Spleen (tissue), 11 donors: ENCODE measurements at regions not wholly inside any gene's neighbourhood (a gene's known extent, or its start where the extent isn't known, plus 50 kb on each side); places are given as distances from the start of the nearest gene placed in this dataset.

Source experiments
- DNase-seq: peaks from one replicate; pipeline ENCODE4 v3.0.0-alpha.2; 2020
- H3K27ac ChIP-seq, 8 donors: fragments of 200-600 bp; sonication (generic) in 7 of 8; 1 replicate in 4 of 8; 2 replicates in 4 of 8; pipeline versions ENCODE4 v1.5.0 to v1.8.0; 2016 to 2021; ENCODE audit warnings: inconsistent platforms in 4 of 8, mild to moderate bottlenecking in 4 of 8, moderate library complexity in 1 of 8
- H3K27me3 ChIP-seq, 7 donors: fragments of 200-600 bp; sonication (generic) in 6 of 7; replicated peaks in 1 of 7; 1 replicate in 4 of 7; 2 replicates in 3 of 7; pipeline versions ENCODE4 v1.5.0 to v1.8.0; 2016 to 2021; ENCODE audit warnings: inconsistent platforms in 3 of 7, mild to moderate bottlenecking in 1 of 7
- H3K36me3 ChIP-seq, 6 donors: fragments of 200-600 bp; sonication (generic) in 5 of 6; 1 replicate in 4 of 6; 2 replicates in 2 of 6; pipeline versions ENCODE4 v1.5.0 to v1.8.0; 2016 to 2021; ENCODE audit warnings: inconsistent platforms in 2 of 6
- H3K4me1 ChIP-seq, 6 donors: fragments of 200-600 bp; sonication (generic) in 5 of 6; 1 replicate in 3 of 6; 2 replicates in 3 of 6; pipeline versions ENCODE4 v1.5.0 to v1.8.0; 2016 to 2021; ENCODE audit warnings: inconsistent platforms in 3 of 6
- H3K4me3 ChIP-seq, 8 donors: fragments of 200-600 bp; sonication (generic) in 7 of 8; 1 replicate in 4 of 8; 2 replicates in 4 of 8; pipeline versions ENCODE4 v1.5.0 to v1.8.0; 2016 to 2021; ENCODE audit warnings: inconsistent platforms in 4 of 8, mild to moderate bottlenecking in 4 of 8, moderate library complexity in 2 of 8
- H3K9me3 ChIP-seq, 8 donors: fragments of 200-600 bp; sonication (generic) in 7 of 8; 1 replicate in 4 of 8; 2 replicates in 4 of 8; pipeline versions ENCODE4 v1.5.0 to v1.8.0; 2016 to 2021; ENCODE audit warnings: inconsistent platforms in 4 of 8
- POLR2A ChIP-seq, 3 donors: fragments of 450-650 bp; IDR thresholded peaks; one replicate each; pipeline ENCODE4 v1.5.1; 2017; ENCODE audit warnings: antibody characterized with exemption in 3 of 3, mild to moderate bottlenecking in 1 of 3
- POLR2AphosphoS5 ChIP-seq, 3 donors: sonication (generic); formaldehyde crosslinking; IDR thresholded peaks; one replicate each; pipeline ENCODE4 v1.5.1; 2017; ENCODE audit warnings: antibody characterized with exemption in 3 of 3
- WGBS, 5 donors: extraction: QIAGEN DNeasy Blood & Tissue Kit in 3 of 5; methylation state at CpG; one replicate each; pipeline versions ENCODE4 v1.1.5 to v1.1.7; 2013 to 2018; 5-methylcytosine and 5-hydroxymethylcytosine counted together
- intact Hi-C: fragments of 100-400 bp; cut with DNase I; formaldehyde crosslinking; loops from one replicate; pipeline ENCODE4 v1.15.0; 2023; ENCODE audit warnings: low total_unique reads
- TF ChIP-seq, protein P1 (sequence below), 11 experiments: fragments of 200-600 bp in 7 of 11; fragments of 450-650 bp in 4 of 11; sonication (generic) in 4 of 11; IDR thresholded peaks in 8 of 11; conservative IDR thresholded peaks in 3 of 11; 1 replicate in 7 of 11; 2 replicates in 4 of 11; pipeline versions ENCODE4 v1.4.0 to v1.8.0; 2016 to 2021; ENCODE audit warnings: antibody characterized with exemption in 11 of 11, inconsistent platforms in 4 of 11, mild to moderate bottlenecking in 1 of 11
- donor health status: healthy with polysubstance abuse.
- donor health status: DM: no; HTN: no; CAD: no; lungs with moderate emphysema.
- donor health status: DM: no; HTN: no; CAD: no.
- donor health status: Bipolar disorder and iron deficiency.
- donor health status: healthy.
- donor health status: DM: no; HTN: no; CAD: no.
- donor health status: DM: yes; HTN: yes; CAD: no.

DNA sequence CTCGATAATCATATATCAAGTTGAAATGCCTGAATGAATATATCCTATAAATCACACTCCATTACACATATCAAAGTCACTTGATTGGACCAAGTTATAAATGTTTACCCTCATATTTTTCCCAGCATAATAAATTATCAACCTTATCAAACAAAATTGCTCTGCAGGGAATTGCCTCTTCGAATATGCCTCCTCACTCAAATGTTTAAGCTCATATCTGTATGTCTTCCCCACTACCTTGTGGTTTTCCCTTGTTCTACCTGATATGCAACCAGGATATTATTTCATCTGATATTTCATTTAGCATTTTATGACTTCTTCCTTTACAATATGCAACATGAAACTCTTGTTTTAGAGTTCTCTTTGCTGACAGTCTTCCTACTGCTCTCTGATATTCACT, 226.4 kb downstream of the RASSF9 start:
- 62 to 74% (median 65%) methylated on average over 2 of the region's 2 CpGs for WGBS, 5 donors
- H3K4me1 ChIP-seq = no peaks in the 10 kb centered on the region
- no peak for TF ChIP-seq POLR2A (IDR thresholded peaks at IDR 0.05)
- no peak for TF ChIP-seq POLR2AphosphoS5 (IDR thresholded peaks at IDR 0.05)
- TF ChIP-seq, protein P1, sequence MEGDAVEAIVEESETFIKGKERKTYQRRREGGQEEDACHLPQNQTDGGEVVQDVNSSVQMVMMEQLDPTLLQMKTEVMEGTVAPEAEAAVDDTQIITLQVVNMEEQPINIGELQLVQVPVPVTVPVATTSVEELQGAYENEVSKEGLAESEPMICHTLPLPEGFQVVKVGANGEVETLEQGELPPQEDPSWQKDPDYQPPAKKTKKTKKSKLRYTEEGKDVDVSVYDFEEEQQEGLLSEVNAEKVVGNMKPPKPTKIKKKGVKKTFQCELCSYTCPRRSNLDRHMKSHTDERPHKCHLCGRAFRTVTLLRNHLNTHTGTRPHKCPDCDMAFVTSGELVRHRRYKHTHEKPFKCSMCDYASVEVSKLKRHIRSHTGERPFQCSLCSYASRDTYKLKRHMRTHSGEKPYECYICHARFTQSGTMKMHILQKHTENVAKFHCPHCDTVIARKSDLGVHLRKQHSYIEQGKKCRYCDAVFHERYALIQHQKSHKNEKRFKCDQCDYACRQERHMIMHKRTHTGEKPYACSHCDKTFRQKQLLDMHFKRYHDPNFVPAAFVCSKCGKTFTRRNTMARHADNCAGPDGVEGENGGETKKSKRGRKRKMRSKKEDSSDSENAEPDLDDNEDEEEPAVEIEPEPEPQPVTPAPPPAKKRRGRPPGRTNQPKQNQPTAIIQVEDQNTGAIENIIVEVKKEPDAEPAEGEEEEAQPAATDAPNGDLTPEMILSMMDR (IDR thresholded peaks at IDR 0.05 in 8 of 11, conservative IDR thresholded peaks at IDR 0.05 in 3 of 11) = no peak

DNA sequence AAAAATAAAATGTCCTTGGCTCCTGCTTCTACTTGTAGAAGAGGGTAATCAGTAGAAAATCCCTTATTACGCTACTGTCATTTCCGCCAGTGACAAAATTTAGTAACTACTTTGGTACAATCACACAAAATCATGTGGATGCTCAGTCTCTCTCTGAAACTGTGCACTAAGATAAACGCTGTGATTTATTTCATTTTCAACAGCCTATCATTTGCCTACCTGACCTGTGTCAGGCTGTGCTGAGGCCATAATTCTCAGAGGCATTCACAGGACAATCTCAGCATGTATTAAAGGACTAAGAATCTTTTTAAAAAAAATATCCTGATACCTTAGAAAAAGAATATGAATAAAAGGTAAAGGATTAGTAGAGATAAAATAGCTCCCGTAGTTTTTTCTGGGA, 226.0 kb downstream of the RASSF9 start:
- 83 to 95% (median 88%) methylated on average over 4 of the region's 4 CpGs for WGBS, 5 donors
- TF ChIP-seq POLR2A (IDR thresholded peaks at IDR 0.05) (no peak), POLR2AphosphoS5 (IDR thresholded peaks at IDR 0.05) (no peak)
- TF ChIP-seq, protein P1 (IDR thresholded peaks at IDR 0.05 in 8 of 11, conservative IDR thresholded peaks at IDR 0.05 in 3 of 11) = no peak
- H3K36me3 ChIP-seq = no peaks in the 10 kb centered on the region
- H3K9me3 ChIP-seq = peaks cover 0 to 13% (median 6%) of the 10 kb centered on the region in 8 donors
- H3K4me1 ChIP-seq = no peaks in the 10 kb centered on the region
- H3K27ac ChIP-seq = no peak overlapping the region
- DNase-seq = no peak
- intact Hi-C loops = no loop called here
- no peaks in the 10 kb centered on the region for H3K27me3 ChIP-seq
- no peak overlapping the region for H3K4me3 ChIP-seq

More for the DNA sequence above, 226.4 kb downstream of the RASSF9 start:
- no peaks in the 10 kb centered on the region for H3K27me3 ChIP-seq
- no peaks in the 10 kb centered on the region for H3K36me3 ChIP-seq
- intact Hi-C loops = no loop called here
- H3K9me3 ChIP-seq = peaks cover 0 to 13% (median 6%) of the 10 kb centered on the region in 8 donors
- H3K27ac ChIP-seq = no peak overlapping the region
- no peak for DNase-seq
- no peak overlapping the region for H3K4me3 ChIP-seq

DNA sequence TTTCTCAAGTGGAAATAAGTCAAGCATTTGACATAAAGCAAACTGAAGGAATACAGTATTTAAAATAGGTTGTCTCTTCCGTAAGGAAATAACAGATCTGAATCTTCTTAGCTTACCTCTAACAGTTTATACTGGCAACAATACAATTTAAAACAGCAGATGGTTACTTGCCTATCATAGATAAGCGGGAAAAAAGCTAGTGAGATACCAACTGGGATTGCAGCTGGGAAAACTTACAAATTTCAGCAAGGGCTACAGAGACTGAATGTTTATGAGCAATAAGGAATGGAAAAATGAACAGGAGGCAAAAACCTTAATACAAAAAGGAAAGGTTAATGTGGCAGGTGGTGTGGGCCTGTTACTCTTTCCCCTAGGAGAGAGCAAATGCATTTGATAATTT, 220.0 kb downstream of the RASSF9 start:
- H3K27ac ChIP-seq = no peak overlapping the region
- H3K36me3 ChIP-seq = no peaks in the 10 kb centered on the region
- DNase-seq = no peak
- intact Hi-C loops = no loop called here
- H3K27me3 ChIP-seq = no peaks in the 10 kb centered on the region
- no peak for TF ChIP-seq POLR2AphosphoS5 (IDR thresholded peaks at IDR 0.05)
- TF ChIP-seq, protein P1 (IDR thresholded peaks at IDR 0.05 in 8 of 11, conservative IDR thresholded peaks at IDR 0.05 in 3 of 11) = no peak
- no peak for TF ChIP-seq POLR2A (IDR thresholded peaks at IDR 0.05)
- no peaks in the 10 kb centered on the region for H3K4me1 ChIP-seq
- H3K4me3 ChIP-seq = no peak overlapping the region
- H3K9me3 ChIP-seq = peaks cover 0 to 8% (median 6%) of the 10 kb centered on the region in 8 donors
- WGBS, 5 donors = 88 to 94% (median 90%) methylated on average over 2 of the region's 2 CpGs

DNA sequence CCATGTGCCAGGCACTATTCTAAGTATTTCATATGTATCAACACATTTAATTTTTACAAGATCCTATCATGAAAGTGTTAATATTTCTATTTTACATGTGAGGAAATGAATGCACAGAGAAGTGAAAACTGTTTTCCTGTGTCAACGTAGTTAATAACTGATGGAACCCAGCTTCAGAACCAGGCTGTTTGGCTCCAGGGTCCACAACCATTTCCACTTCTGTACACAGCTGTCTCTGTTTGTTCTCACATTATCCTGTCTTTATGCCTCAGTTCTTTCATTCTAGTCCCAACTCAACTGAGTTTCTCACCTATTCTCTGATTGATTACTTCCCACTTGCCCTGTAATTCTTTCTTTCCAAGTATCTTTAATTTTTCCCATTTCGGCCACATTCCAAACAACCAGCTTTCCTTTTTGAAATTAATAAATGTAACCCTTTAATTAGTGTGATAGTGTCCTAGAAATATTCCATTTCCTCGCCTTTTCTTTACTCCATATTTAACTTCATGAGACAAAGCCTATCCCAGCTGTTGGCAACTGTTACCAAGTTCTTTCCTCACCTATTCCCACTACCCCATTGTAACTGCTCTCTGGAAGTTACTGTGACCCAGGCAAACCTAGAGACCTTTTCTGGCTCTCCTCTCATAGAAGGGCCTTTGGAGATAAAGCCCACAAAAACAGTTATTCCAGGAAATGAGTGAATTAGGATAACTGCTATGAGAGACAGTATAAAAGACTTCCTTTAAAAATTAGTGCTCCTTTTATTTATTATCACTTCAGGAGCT, 218.7 kb downstream of the RASSF9 start:
- Histone ChIP-seq H3K27me3 (no peaks in the 10 kb centered on the region), H3K27ac (no peak overlapping the region), H3K36me3 (no peaks in the 10 kb centered on the region), H3K4me1 (no peaks in the 10 kb centered on the region), H3K4me3 (no peak overlapping the region), H3K9me3 (peaks cover 0 to 1% (median 0%) of the 10 kb centered on the region in 8 donors)
- TF ChIP-seq, protein P1 (IDR thresholded peaks at IDR 0.05 in 8 of 11, conservative IDR thresholded peaks at IDR 0.05 in 3 of 11) = no peak
- TF ChIP-seq POLR2A (IDR thresholded peaks at IDR 0.05) = no peak
- no peak for TF ChIP-seq POLR2AphosphoS5 (IDR thresholded peaks at IDR 0.05)
- DNase-seq = no peak
- intact Hi-C loops = no loop called here
- 55 to 66% (median 58%) methylated on average over 3 of the region's 3 CpGs for WGBS, 5 donors
